GM19240 (cell line): ENCODE measurements at regions not wholly inside any gene's neighbourhood (a gene's known extent, or its start where the extent isn't known, plus 50 kb on each side); places are given as distances from the start of the nearest gene placed in this dataset.

Source experiments
- DNase-seq: peaks from one replicate; pipeline ENCODE4 v3.0.0; 2011; ENCODE audit warnings: low spot score; ENCODE audit not compliant: insufficient read length

- no peak for DNase-seq
Measured at GRCh38 chr5:4627929-4628328, 512.2 kb upstream of the ADAMTS16 start.

- no peak for DNase-seq
Measured at GRCh38 chr5:4628645-4629385, 511.3 kb upstream of the ADAMTS16 start.

DNA sequence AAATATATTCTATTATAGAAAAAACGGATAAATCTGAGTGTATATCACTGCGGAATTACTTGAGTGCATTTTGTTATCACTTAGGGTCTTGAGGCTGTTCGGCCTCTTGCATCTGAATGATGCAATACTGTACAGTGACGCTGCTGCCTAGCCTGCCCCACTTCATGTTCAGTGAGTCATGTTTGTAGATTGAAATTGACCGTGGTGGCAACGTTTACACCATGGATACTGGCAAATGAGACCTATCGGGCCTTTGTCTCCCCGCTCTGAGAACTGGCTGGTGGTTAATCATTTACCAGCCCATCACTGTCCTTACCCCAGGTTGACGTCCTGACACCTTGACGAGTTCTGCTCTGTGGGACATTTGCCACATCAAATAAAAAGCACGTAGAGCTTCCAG, 510.1 kb upstream of the ADAMTS16 start:
- DNase-seq, result no peak

GRCh38 chr5:4634342-4634741, 505.8 kb upstream of the ADAMTS16 start:
- no peak for DNase-seq

DNA sequence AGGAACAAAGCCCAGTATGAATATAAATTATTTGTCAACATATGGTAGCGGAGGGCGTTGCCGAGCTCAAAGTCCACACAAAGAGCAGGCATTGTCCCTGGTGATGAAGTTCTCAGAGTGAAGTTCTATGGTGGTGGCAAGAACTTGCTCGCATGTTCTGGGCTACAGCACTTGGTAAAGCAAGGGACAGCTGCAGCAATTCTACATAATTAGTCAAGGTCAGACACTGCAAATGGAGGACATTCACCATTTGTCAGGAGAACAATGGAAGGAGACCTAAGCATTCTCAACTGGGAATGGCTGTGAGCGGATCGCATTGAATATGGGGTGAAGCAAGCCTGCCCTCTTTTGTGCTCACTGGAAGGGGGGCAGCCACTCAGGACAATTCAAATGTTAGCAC, 503.8 kb upstream of the ADAMTS16 start:
- no peak for DNase-seq

GRCh38 chr5:4639946-4640345, 500.2 kb upstream of the ADAMTS16 start:
- DNase-seq, result no peak

GRCh38 chr5:4640795-4641194, 499.3 kb upstream of the ADAMTS16 start:
- DNase-seq, result no peak

GRCh38 chr5:4642525-4642924, 497.6 kb upstream of the ADAMTS16 start:
- DNase-seq, result no peak

- DNase-seq, result no peak
Measured at GRCh38 chr5:4643190-4643589, 496.9 kb upstream of the ADAMTS16 start.

DNA sequence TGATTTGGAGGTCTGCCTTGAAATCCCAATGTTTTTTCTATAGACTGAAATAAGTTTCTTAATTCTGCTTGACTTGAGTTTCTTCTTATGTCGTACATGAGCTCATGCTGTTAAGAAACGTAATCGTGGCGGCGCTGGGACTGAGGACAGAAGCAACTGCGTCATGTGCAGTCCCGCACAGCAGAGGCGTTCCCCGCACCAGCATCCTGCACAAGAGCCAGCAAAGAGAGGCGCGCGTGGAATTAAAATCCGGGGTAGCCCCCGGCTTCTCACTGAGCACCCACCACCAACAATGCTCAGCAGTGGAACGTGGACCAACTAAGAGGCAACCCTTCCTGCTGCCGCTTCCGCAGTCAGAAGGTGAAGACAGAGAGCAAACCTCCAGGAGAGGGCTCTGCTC, 496.2 kb upstream of the ADAMTS16 start:
- no peak for DNase-seq

DNA sequence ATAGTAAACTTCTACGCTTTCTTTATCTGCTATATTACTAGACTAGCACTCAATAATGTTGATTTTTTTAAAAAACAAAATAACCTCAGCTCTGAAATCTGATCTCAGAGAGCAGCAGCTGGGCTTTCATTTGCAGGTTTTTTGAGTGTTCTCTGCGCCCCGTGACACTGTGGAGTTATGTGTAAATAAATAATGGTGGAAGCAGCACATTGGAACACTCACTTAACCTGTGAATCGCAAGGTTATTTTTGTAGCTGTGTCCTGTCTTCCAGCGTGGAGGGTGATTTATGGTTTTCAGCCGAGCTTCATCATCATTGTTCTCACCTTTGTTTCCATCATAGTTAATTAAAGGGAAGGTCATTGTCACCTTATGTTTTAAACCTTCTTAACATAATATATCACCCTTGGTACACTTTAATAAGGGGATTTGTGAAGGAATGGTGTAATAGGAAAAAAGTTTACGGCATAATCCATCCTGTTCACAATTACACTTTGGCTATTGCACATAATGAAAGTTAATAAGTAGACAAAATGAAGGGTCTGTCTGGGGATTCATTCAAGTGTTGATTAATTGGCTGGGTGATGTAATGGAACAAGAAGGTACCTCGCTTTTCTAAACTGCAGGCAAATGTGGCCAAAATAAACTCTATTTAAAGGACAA, 493.3 kb upstream of the ADAMTS16 start:
- no peak for DNase-seq

- no peak for DNase-seq
Measured at GRCh38 chr5:4647955-4648354, 492.2 kb upstream of the ADAMTS16 start.

- DNase-seq, result no peak
Measured at GRCh38 chr5:4651806-4652565, 488.1 kb upstream of the ADAMTS16 start.

DNA sequence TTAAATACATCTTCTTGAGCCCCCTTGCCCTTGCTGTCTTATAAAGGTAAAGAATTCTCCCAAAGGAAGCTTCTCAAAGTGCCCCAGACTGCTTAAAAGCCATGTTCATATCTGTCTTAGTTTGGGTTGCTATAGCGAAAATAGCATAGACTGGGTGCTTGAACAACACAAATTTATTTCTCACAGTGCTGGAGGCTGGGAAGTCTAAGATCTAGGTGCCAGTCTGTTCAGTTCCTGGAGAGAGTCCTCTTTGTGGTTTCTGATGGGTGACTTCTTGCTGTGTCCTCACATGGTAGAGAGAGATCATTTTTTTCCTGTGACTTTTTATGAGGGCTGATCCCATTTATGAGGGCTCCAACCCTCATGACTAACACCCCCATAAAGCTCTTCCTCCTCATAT, 486.7 kb upstream of the ADAMTS16 start:
- no peak for DNase-seq

GRCh38 chr5:4659851-4660250, 480.3 kb upstream of the ADAMTS16 start:
- DNase-seq, result no peak

- DNase-seq, result no peak
Measured at GRCh38 chr5:4661326-4661725, 478.8 kb upstream of the ADAMTS16 start.

- no peak for DNase-seq
Measured at GRCh38 chr5:4661836-4662235, 478.3 kb upstream of the ADAMTS16 start.

GRCh38 chr5:4662756-4663155, 477.4 kb upstream of the ADAMTS16 start:
- no peak for DNase-seq

GRCh38 chr5:4665911-4666310, 474.2 kb upstream of the ADAMTS16 start:
- no peak for DNase-seq

GRCh38 chr5:4674166-4674565, 466.0 kb upstream of the ADAMTS16 start:
- no peak for DNase-seq

GRCh38 chr5:4676934-4677333, 463.2 kb upstream of the ADAMTS16 start:
- no peak for DNase-seq

DNA sequence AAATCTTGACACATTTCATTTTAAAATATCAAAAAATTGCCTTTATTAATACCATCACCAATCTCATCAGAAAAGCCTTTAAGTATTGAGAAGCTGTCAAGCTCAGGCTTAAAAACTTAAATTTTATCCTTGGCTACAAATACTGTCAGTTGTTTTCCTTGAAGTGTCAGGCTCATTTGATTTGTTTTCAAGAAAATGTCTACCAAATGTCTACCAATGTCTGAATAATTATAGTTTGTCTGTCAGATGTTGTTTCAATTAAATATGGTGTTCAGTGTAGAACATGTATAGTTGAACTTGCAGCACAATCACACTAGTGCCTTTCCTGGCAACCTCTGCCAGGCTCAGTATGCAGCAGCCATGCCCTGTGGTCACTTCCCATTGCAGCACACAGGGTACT, 455.2 kb upstream of the ADAMTS16 start:
- DNase-seq, result no peak
